SK-N-SH treated with all-trans-retinoic acid at 6 μM for 48 hours (cell line): ENCODE measurements at regions not wholly inside any gene's neighbourhood (a gene's known extent, or its start where the extent isn't known, plus 50 kb on each side); places are given as distances from the start of the nearest gene placed in this dataset.

ENCODE experiments used
- BACH2 ChIP-seq: fragments of 250-450 bp; sonication (Bioruptor Pico); IDR thresholded peaks from 2 replicates; pipeline ENCODE4 v1.9.0; 2021; ENCODE audit warnings: mild to moderate bottlenecking, borderline replicate concordance
- CSDC2 ChIP-seq: fragments of 250-450 bp; sonication (Bioruptor Pico); IDR thresholded peaks from 2 replicates; pipeline ENCODE4 v1.5.0; 2020; ENCODE audit warnings: mild to moderate bottlenecking, moderate library complexity
- ESRRG ChIP-seq: fragments of 250-450 bp; sonication (Bioruptor Pico); IDR thresholded peaks from 2 replicates; pipeline ENCODE4 v1.6.1; 2021; ENCODE audit warnings: mild to moderate bottlenecking
- ISL1 ChIP-seq: fragments of 250-450 bp; sonication (Bioruptor Pico); IDR thresholded peaks from 2 replicates; pipeline ENCODE4 v2.1.2; 2022; ENCODE audit warnings: mild to moderate bottlenecking, moderate library complexity
- PPARA ChIP-seq: fragments of 250-450 bp; sonication (Bioruptor Pico); IDR thresholded peaks from 2 replicates; pipeline ENCODE4 v1.5.0; 2020; ENCODE audit warnings: mild to moderate bottlenecking, borderline replicate concordance
- TCF4 ChIP-seq: fragments of 250-450 bp; sonication (Bioruptor Pico); IDR thresholded peaks from 2 replicates; pipeline ENCODE4 v1.8.0; 2021; ENCODE audit warnings: mild to moderate bottlenecking, moderate library complexity, borderline replicate concordance
- ZFP3 ChIP-seq: fragments of 250-450 bp; sonication (Bioruptor Pico); IDR thresholded peaks from 2 replicates; pipeline ENCODE4 v1.5.0; 2020; ENCODE audit warnings: mild to moderate bottlenecking, moderate library complexity
- TF ChIP-seq, protein P1 (sequence below): fragments of 250-450 bp; sonication (Bioruptor Pico); IDR thresholded peaks from 2 replicates; pipeline ENCODE4 v1.5.1; 2020; ENCODE audit warnings: low read depth, mild to moderate bottlenecking, moderate library complexity

DNA sequence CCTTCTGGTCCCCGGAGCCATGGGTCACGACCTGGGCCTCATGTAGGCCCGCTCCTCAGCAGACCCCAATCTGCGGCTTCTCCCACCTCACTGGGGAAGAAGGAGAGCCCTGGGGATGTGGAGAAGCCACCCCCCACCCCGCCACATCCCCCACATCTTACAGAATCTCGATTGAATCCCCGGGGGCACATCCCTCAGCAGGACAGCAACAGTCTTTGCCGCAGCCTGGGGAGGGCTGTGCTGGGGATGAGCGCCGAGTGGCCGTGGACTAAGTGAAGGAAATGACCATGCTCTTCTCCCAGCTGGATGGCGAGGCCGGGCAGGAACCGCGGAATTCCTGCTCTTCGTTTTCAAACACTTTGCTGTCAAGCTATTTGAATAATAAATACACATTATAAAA, 169.0 kb upstream of the RTL1 start:
- TF ChIP-seq, protein P1, sequence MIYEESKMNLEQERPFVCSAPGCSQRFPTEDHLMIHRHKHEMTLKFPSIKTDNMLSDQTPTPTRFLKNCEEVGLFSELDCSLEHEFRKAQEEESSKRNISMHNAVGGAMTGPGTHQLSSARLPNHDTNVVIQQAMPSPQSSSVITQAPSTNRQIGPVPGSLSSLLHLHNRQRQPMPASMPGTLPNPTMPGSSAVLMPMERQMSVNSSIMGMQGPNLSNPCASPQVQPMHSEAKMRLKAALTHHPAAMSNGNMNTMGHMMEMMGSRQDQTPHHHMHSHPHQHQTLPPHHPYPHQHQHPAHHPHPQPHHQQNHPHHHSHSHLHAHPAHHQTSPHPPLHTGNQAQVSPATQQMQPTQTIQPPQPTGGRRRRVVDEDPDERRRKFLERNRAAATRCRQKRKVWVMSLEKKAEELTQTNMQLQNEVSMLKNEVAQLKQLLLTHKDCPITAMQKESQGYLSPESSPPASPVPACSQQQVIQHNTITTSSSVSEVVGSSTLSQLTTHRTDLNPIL = no peak
- TF ChIP-seq PPARA (CRISPR knock-in tag) (no peak), ZFP3 (no peak), ESRRG (no peak), ISL1 (no peak), BACH2 (CRISPR knock-in tag) (no peak), TCF4 (CRISPR knock-in tag) (no peak), CSDC2 (CRISPR knock-in tag) (no peak)
